NOMO-1 (cell line): ENCODE measurements at regions not wholly inside any gene's neighbourhood (a gene's known extent, or its start where the extent isn't known, plus 50 kb on each side); places are given as distances from the start of the nearest gene placed in this dataset.
A peak's percentile ranks its signal among the peaks of the same experiment; 100 is the strongest.

ENCODE experiments used
- DNase-seq, 2 experiments: peaks; one replicate each; lab custom pipeline; 2025; ENCODE audit not compliant: unreplicated experiment in 2 of 2; lab: John Stamatoyannopoulos, UW

GRCh38 chr2:12928197-12928774 is 211.6 kb downstream of the TRIB2 start:
- DNase-seq: peak in 1 of 2 experiments; percentile 4

DNA sequence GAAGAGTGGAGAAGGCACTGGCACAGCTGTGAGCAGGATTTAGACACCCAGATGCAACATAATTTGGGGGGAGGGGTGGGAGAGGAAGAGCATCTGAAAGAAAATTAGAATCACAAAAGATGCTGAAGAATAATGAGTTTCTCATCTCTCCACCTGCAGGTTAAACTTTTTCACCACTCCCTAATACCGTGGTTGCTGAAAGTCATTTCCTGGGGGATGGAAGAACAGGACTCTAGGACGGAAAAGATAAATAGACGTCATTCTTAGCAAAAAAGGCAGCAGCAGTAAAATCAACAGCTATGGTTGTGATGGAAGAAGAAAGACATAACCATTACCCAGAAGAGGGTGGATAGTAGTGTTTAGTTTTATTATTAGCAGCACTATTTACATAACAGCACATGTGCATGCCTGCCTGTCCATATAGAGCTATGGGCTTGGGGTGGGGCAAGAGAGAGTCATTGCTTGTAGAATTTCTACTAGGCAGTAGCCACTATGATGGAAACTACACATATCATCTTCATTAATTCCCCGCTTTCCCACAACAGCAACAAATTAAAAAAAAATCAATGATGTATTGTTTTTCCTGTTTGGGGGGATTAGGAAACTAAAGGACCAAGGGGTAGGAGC is 212.2 kb downstream of the TRIB2 start:
- no peak for DNase-seq

DNA sequence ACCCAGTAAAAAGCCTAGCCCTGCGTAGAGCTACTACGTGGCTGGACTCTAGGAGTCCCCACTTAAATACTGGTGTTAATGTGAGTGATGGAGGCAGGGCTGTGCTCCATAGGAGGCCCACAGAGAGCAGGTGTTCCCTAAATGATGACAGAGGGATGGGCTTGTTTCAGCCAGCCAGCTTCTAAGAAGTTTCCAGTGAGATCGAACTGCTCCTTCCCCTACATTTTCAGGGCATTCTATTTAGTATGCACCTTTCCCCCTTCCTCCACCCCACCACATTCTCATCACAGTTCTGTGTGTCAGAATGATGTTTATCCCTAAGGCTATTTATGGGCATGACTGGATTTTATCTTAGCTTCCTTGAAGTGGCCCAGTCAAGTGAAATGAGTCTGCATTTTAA is 213.0 kb downstream of the TRIB2 start:
- DNase-seq: no peak

GRCh38 chr2:12930391-12930790 is 213.7 kb downstream of the TRIB2 start:
- no peak for DNase-seq

DNA sequence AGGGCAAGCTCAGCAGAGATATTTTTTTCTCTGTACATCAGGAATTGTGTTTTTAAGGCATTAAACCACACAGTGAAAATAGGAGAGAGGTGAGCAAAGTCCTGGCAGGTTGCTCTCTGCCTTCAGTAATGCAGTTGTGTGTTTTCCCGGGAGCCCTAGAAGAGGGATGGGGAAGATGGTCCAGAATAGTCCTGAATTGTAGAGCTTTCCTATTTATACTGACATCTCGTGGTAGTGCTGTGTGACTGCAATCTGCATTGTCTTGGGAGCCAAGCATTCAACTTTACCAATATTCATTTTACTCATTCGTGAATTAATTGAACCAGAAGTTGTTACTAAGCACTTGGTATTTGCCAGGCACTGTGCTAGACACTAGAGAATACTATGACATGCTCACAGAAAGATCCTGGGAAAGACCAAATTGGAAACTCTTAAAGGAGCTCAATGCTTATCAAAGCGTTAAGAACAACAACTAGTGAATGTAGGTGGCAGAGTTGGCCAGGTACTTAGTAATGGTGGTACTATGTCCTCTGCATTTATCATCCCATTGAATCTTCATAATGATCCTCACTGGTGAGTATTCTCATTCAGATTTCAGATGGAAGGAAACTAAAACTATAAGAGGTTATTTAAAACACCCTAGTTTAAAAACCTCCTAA is 214.6 kb downstream of the TRIB2 start:
- peak in 1 of 2 experiments; percentile 26 for DNase-seq

DNA sequence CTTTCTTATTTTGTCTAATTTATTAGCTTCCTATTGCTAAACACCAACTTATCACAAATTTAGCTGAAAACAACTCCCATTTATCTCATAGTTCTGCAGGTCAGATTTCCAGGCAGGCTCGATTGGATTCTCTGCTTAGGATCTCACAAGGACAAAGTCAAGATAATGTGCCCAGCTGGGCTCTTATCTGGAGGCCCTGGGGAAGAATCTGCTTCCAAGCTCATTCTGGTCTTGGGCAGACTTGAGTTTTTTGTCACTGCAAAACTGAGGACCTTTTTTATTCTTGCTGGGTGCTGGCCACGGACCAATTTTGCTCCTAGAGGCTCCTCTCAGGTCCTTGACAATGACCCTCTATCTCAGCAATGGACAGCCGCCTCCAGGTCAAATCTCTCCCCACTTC is 215.5 kb downstream of the TRIB2 start:
- no peak for DNase-seq

DNA sequence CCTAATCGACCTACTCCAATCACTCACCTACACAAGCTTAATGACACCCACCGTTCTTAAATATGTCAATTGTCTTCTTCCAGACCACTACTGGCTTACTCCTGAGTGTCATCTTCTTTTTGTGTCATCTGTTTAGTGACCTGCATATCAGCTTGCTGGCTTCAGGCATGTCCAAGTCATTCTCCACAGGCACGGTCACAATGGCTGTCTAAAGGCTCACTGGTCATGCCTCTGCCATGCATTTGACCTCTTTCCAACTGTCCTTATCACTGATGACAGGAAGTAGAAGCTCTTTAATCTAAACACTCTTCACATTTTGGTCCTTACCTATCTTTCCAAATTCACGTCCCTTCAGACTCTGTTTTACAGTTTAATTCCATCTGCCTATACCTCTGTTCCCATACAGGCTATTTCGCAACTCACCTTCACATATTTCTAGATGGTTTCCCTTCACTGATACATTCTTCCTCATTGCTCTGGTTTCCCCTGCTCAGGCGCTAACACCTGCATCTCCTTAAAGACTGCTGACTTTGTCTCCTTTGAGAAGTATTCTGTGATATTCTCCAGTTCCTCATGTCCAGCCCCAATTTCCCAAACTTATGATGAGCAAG is 217.5 kb downstream of the TRIB2 start:
- DNase-seq: no peak

- no peak for DNase-seq
Measured at GRCh38 chr2:12935222-12935621, 218.5 kb downstream of the TRIB2 start.

DNA sequence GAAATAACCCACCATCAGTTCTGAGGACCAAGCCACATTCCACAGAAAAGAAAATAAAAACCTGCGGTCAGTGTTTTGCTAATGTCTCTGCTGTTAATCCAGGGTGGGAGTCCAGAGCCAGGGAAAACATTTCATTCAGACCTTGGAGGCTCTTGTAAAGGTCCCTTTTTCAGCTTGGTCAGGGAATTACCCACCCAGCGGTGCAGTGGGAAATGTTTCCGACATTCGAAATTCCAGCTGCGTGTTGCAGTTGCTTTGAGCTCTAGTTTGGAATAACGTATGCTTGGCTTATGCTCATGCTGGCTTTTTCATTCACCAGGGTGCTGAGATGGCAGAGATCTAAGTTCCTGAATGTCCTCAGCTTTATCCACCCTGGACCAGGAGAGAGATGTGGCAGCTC is 219.1 kb downstream of the TRIB2 start:
- no peak for DNase-seq

DNA sequence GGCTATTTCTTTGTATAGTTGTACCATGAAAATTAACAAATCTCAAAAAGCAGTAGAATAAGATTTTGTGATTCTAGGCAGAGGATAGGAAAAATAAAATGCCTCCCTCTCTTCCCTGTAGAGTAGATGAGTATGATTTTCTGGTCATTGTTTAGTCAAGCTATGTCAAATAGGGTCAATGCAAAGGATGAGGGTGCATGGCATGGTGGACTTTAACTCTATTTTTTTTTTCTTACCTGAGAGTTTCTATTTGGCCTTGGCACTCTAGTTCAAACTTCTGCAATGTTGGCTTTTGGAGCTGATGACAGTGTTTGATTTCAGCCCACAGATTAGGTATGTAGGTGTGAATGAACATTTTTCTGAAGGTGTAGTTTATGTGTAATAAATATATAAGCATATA is 224.5 kb downstream of the TRIB2 start:
- DNase-seq: no peak

- DNase-seq: no peak
Measured at GRCh38 chr2:12948231-12948960, 231.7 kb downstream of the TRIB2 start.

DNA sequence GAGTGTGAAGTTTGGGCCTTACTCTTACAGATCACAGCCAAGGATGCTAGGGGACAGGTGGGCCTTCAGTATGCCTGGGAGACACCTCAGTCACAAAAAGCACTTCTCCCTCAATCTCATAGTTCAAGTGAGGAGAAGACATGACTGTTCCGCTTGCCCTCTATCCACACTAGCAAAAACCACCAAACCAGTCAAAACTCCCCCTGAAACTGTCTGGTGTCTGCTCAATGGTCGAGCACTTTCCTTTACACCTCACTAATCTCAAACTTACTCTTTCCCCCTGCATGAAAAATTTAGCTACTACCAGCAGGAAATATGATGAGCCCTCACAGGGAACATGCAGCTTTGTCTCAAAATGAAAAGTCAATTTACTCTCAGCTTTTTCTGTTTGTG is 232.2 kb downstream of the TRIB2 start:
- DNase-seq: no peak

DNA sequence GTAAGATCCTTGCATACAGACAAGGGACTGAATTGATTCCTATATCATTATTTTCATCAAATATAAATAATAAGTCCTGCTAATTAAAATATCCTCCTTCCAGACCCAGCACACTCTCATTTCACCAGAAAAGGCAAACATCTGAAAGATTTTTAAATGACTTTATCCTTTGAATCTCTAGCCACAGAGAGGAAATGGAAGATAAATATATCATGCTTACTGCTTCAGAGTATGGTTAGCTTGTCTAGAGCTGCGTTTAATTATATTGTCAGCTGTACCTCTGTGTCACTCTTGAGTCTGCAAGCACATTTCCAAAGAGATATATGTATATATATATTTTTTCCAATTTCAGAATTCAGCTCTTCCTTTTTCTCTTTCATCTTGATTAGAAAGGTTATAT is 232.7 kb downstream of the TRIB2 start:
- DNase-seq: no peak

- DNase-seq: no peak
Measured at GRCh38 chr2:12950174-12950573, 233.4 kb downstream of the TRIB2 start.

GRCh38 chr2:12950957-12951656 is 234.4 kb downstream of the TRIB2 start:
- no peak for DNase-seq

DNA sequence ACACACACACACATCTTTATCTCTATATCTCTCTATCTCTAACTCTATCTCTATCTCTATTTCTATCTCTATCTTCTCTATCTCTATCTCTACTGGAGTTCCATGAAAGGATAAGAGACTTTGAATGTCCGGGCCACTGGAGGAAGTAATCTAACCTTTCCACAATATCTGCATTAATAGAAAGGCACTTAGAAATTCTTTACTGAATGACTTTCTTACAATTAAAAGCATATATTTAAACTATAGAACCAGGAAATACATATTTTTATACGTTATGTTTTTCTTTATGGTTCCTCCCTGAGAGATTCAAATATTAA is 234.9 kb downstream of the TRIB2 start:
- no peak for DNase-seq

DNA sequence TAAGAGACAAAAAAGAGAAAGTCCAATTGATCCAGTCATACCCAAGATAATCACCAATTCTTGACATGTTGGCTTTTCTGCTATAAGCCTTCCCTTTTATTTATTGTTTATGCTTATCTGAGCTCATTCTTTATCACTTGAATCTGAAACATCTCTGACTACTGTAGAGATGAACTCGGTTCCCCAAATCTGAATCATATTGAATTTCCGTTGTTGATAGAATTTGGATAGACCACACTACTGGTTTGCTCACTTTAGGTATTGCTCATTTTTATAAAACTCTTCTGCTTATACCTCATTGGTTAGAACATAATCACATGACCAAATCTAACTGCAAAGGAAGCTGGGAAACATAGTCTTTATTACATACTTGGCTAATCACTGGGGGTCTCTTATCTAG is 236.9 kb downstream of the TRIB2 start:
- DNase-seq: no peak

- DNase-seq: no peak
Measured at GRCh38 chr2:12955864-12956263, 239.1 kb downstream of the TRIB2 start.

- no peak for DNase-seq
Measured at GRCh38 chr2:12957251-12957650, 240.5 kb downstream of the TRIB2 start.

GRCh38 chr2:12959935-12960334 is 243.2 kb downstream of the TRIB2 start:
- no peak for DNase-seq

DNA sequence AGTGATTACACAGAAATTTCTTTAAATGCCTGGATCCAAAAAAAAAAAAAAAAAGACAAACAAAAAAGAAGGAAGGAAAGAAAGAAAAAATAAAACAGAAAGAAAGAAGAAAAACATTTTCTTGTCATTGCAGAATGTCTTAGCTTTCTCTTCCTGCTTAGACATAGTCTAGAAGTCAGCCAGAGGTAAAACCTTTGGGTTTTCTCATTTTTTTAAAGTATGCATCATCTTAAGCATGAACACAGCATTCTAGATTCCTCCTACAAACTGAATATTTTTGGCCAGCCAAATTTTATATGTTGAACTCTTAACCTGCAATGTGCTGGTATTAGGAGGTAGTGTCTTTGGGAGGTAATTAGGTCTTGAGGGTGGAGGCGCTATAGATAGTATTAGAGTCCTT is 243.9 kb downstream of the TRIB2 start:
- no peak for DNase-seq
